H1 (cell line): ENCODE measurements at regions not wholly inside any gene's neighbourhood (a gene's known extent, or its start where the extent isn't known, plus 50 kb on each side); places are given as distances from the start of the nearest gene placed in this dataset.

Experiments used
- CTCF ChIA-PET: fragments of 300-600 bp; sonication (Branson Sonifier 250); formaldehyde crosslinking; loops from one replicate; lab custom pipeline; 2021; ENCODE audit not compliant: partially characterized antibody; lab: Charles Lee
- POLR2A ChIA-PET: fragments of 300-600 bp; sonication (Branson Sonifier 250); formaldehyde crosslinking; loops from one replicate; lab custom pipeline; 2021; ENCODE audit warnings: inconsistent platforms; ENCODE audit not compliant: partially characterized antibody; lab: Charles Lee
- DNase-seq, 2 experiments: peaks; one replicate each; pipeline versions ENCODE4 v3.0.0 to v3.0.0-alpha.2; 2010 to 2022; ENCODE audit warnings: low spot score in 2 of 2, low read depth in 1 of 2, mixed read lengths in 1 of 2
- FAIRE-seq: peaks from 2 replicates; lab custom pipeline; 2011; peaks lifted over from hg19 to GRCh38; lab: Jason Lieb, UNC
- H2AFZ ChIP-seq: 2 replicates; pipeline ENCODE4 v1.8.1; 2012; ENCODE audit warnings: low read length, inconsistent platforms
- H2AK5ac ChIP-seq: 2 replicates; pipeline ENCODE4 v1.6.1; 2013; ENCODE audit warnings: low read depth, low read length
- H2BK120ac ChIP-seq: replicated peaks from 2 replicates; pipeline ENCODE3; 2013; ENCODE audit warnings: low read depth, low read length, inconsistent platforms
- H2BK12ac ChIP-seq: 2 replicates; pipeline ENCODE4 v1.6.1; 2013; ENCODE audit warnings: low read depth, low read length
- H2BK15ac ChIP-seq: 2 replicates; pipeline ENCODE4 v1.6.1; 2013; ENCODE audit warnings: low read length
- H2BK20ac ChIP-seq: 2 replicates; pipeline ENCODE4 v1.6.1; 2013; ENCODE audit warnings: low read length
- H2BK5ac ChIP-seq: 2 replicates; pipeline ENCODE4 v1.6.1; 2013; ENCODE audit warnings: low read depth, low read length
- H3K14ac ChIP-seq: 2 replicates; pipeline ENCODE4 v1.6.1; 2013; ENCODE audit warnings: inconsistent platforms; ENCODE audit not compliant: insufficient read length
- H3K18ac ChIP-seq: 2 replicates; pipeline ENCODE4 v1.6.1; 2013; ENCODE audit warnings: low read length; ENCODE audit errors: extremely low read depth
- H3K23ac ChIP-seq: 2 replicates; pipeline ENCODE4 v1.6.1; 2013; ENCODE audit warnings: inconsistent platforms; ENCODE audit not compliant: insufficient read length
- H3K23me2 ChIP-seq: 2 replicates; pipeline ENCODE4 v1.6.1; 2013; ENCODE audit warnings: low read depth, low read length
- H3K27ac ChIP-seq: 2 replicates; pipeline ENCODE4 v1.6.1; 2011; ENCODE audit warnings: low read depth, low read length, inconsistent platforms
- H3K27me3 ChIP-seq, 4 experiments: replicated peaks in 1 of 4; 1 replicate in 1 of 4; 2 replicates in 3 of 4; pipeline versions ENCODE4 v1.6.1 to v1.8.1; 2011 to 2013; ENCODE audit warnings: low read length in 3 of 4, mild to moderate bottlenecking in 3 of 4, inconsistent platforms in 2 of 4, mixed read lengths in 2 of 4, moderate library complexity in 1 of 4; ENCODE audit not compliant: control insufficient read depth in 3 of 4, insufficient read depth in 3 of 4; ENCODE audit errors: extremely low read depth in 1 of 4
- H3K36me3 ChIP-seq, 4 experiments: 2 replicates each; pipeline versions ENCODE4 v1.6.1 to v1.8.1; 2011 to 2013; ENCODE audit warnings: mild to moderate bottlenecking in 4 of 4, low read length in 3 of 4, moderate library complexity in 2 of 4, control low read depth in 1 of 4, inconsistent platforms in 1 of 4; ENCODE audit not compliant: insufficient read depth in 4 of 4, control insufficient read depth in 2 of 4
- H3K4ac ChIP-seq: replicated peaks from 2 replicates; pipeline ENCODE3; 2013; ENCODE audit warnings: low read length, low read depth, mixed read lengths, inconsistent platforms; ENCODE audit not compliant: insufficient read length
- H3K4me1 ChIP-seq, 4 experiments: replicated peaks in 1 of 4; 1 replicate in 1 of 4; 2 replicates in 3 of 4; pipeline versions ENCODE4 v1.6.1 to v1.8.1; 2011 to 2013; ENCODE audit warnings: low read length in 3 of 4, inconsistent platforms in 2 of 4, mixed read lengths in 1 of 4; ENCODE audit not compliant: insufficient read depth in 4 of 4, control insufficient read depth in 3 of 4
- H3K4me2 ChIP-seq, 2 experiments: 2 replicates each; pipeline versions ENCODE4 v1.6.1 to v1.8.1; 2011 to 2013; ENCODE audit warnings: low read depth in 2 of 2, low read length in 2 of 2, control low read depth in 1 of 2, inconsistent platforms in 1 of 2, mild to moderate bottlenecking in 1 of 2; ENCODE audit not compliant: insufficient read depth in 1 of 2
- H3K4me3 ChIP-seq, 4 experiments: fragments of 200-600, 300-600 bp in 1 of 4; sonication (generic), shearing (Covaris generic), sonication (Bioruptor Twin) in 1 of 4; 2 replicates each; pipeline versions ENCODE4 v1.5.1 to v1.8.1; 2011 to 2016; ENCODE audit warnings: low read length in 4 of 4, low read depth in 3 of 4, control low read depth in 2 of 4, inconsistent platforms in 2 of 4, mild to moderate bottlenecking in 2 of 4, mixed read lengths in 1 of 4, moderate library complexity in 1 of 4; ENCODE audit not compliant: insufficient read depth in 2 of 4; ENCODE audit errors: extremely low read depth in 1 of 4
- H3K56ac ChIP-seq: replicated peaks from 2 replicates; pipeline ENCODE3; 2013; ENCODE audit warnings: low read depth, mild to moderate bottlenecking, mixed read lengths, low read length, inconsistent platforms; ENCODE audit not compliant: insufficient read length
- H3K79me1 ChIP-seq: 2 replicates; pipeline ENCODE4 v1.6.1; 2013; ENCODE audit warnings: low read depth, low read length, control low read depth
- H3K79me2 ChIP-seq, 2 experiments: 2 replicates each; pipeline versions ENCODE4 v1.6.1 to v1.8.1; 2012 to 2013; ENCODE audit warnings: low read length in 2 of 2, mild to moderate bottlenecking in 2 of 2, inconsistent platforms in 1 of 2; ENCODE audit not compliant: insufficient read depth in 2 of 2, control insufficient read depth in 1 of 2
- H3K9ac ChIP-seq, 4 experiments: replicated peaks in 1 of 4; 1 replicate in 1 of 4; 2 replicates in 3 of 4; pipeline versions ENCODE4 v1.6.1 to v1.8.1; 2011 to 2013; ENCODE audit warnings: low read depth in 3 of 4, low read length in 3 of 4, control low read depth in 2 of 4, mild to moderate bottlenecking in 2 of 4, moderate library complexity in 2 of 4, inconsistent platforms in 1 of 4; ENCODE audit errors: extremely low read depth in 1 of 4
- H3K9me3 ChIP-seq, 2 experiments: 2 replicates each; pipeline versions ENCODE4 v1.6.1 to v1.8.1; 2012 to 2013; ENCODE audit warnings: mild to moderate bottlenecking in 2 of 2, moderate library complexity in 2 of 2, control low read depth in 1 of 2, inconsistent platforms in 1 of 2, low read depth in 1 of 2, low read length in 1 of 2, mixed read lengths in 1 of 2; ENCODE audit not compliant: insufficient read depth in 2 of 2
- H4K20me1 ChIP-seq, 2 experiments: replicated peaks in 1 of 2; 2 replicates each; pipeline versions ENCODE3 to v1.8.1; 2011 to 2013; ENCODE audit warnings: inconsistent platforms in 2 of 2, low read length in 2 of 2, mild to moderate bottlenecking in 1 of 2; ENCODE audit not compliant: insufficient read depth in 2 of 2, control insufficient read depth in 1 of 2
- H4K5ac ChIP-seq: 2 replicates; pipeline ENCODE4 v1.6.1; 2013; ENCODE audit warnings: low read length, low read depth, mixed read lengths, inconsistent platforms; ENCODE audit not compliant: insufficient read length
- H4K8ac ChIP-seq: 2 replicates; pipeline ENCODE4 v1.8.0; 2013; ENCODE audit warnings: mild to moderate bottlenecking, moderate library complexity, low read length, inconsistent platforms; ENCODE audit not compliant: insufficient read depth; ENCODE audit errors: extremely low read depth
- H4K91ac ChIP-seq: replicated peaks from 2 replicates; pipeline ENCODE3; 2013; ENCODE audit warnings: low read length, mixed read lengths, inconsistent platforms; ENCODE audit not compliant: insufficient read length
- ATF2 ChIP-seq: IDR thresholded peaks from 2 replicates; pipeline ENCODE4 v1.6.1; 2012; ENCODE audit warnings: low read length, inconsistent platforms
- BACH1 ChIP-seq: IDR thresholded peaks from 2 replicates; pipeline ENCODE4 v1.6.1; 2012; ENCODE audit warnings: low read length, improper control_type of control experiment
- CTCF ChIP-seq, 3 experiments: IDR thresholded peaks; 1 replicate in 2 of 3; 2 replicates in 1 of 3; pipeline versions ENCODE4 v1.5.1 to v1.6.1; 2011; ENCODE audit warnings: low read length in 3 of 3, mild to moderate bottlenecking in 3 of 3, inconsistent platforms in 2 of 3, low read depth in 1 of 3, moderate library complexity in 1 of 3; ENCODE audit not compliant: insufficient read depth in 1 of 3; ENCODE audit errors: control extremely low read depth in 1 of 3
- GABPA ChIP-seq: IDR thresholded peaks from 2 replicates; pipeline ENCODE4 v1.6.1; 2011; ENCODE audit warnings: mild to moderate bottlenecking, low read length, moderate library complexity, borderline replicate concordance; ENCODE audit not compliant: insufficient read depth
- JUND ChIP-seq: IDR thresholded peaks from 2 replicates; pipeline ENCODE4 v1.6.1; 2011; ENCODE audit warnings: mild to moderate bottlenecking, improper control_type of control experiment, low read length
- MAFK ChIP-seq: IDR thresholded peaks from 2 replicates; pipeline ENCODE4 v1.6.1; 2012; ENCODE audit warnings: low read depth, mild to moderate bottlenecking, improper control_type of control experiment, low read length
- NRF1 ChIP-seq: IDR thresholded peaks from 2 replicates; pipeline ENCODE4 v1.6.1; 2011; ENCODE audit warnings: mild to moderate bottlenecking, low read depth, low read length, improper control_type of control experiment
- RFX5 ChIP-seq: IDR thresholded peaks from 2 replicates; pipeline ENCODE4 v1.6.1; 2011; ENCODE audit warnings: low read depth, low read length, improper control_type of control experiment, borderline replicate concordance
- RNF2 ChIP-seq: fragments of 200-900, 300-1000 bp; sonication (generic); IDR thresholded peaks from 2 replicates; pipeline ENCODE4 v1.7.1; 2016; ENCODE audit warnings: borderline replicate concordance, low read depth, mild to moderate bottlenecking, antibody characterized with exemption, low read length; ENCODE audit not compliant: poor library complexity, severe bottlenecking; ENCODE audit errors: missing control alignments
- SIX5 ChIP-seq: IDR thresholded peaks from 2 replicates; pipeline ENCODE4 v1.6.1; 2011; ENCODE audit warnings: mild to moderate bottlenecking, low read depth, low read length
- WGBS, 2 experiments: shearing (Covaris generic) in 1 of 2; methylation state at CpG; one replicate each; pipeline versions ENCODE4 v1.1.6 to v1.1.7; 2013 to 2015; ENCODE audit warnings: low lambda C conversion rate in 2 of 2, mixed read lengths in 2 of 2, inconsistent platforms in 1 of 2, low coverage in 1 of 2, missing lambda C conversion rate in 1 of 2; ENCODE audit not compliant: insufficient replicate concordance in 2 of 2, insufficient coverage in 1 of 2, insufficient read length in 1 of 2; ENCODE audit errors: extremely low coverage in 1 of 2, missing lambda C conversion rate in 1 of 2; 5-methylcytosine and 5-hydroxymethylcytosine counted together

DNA sequence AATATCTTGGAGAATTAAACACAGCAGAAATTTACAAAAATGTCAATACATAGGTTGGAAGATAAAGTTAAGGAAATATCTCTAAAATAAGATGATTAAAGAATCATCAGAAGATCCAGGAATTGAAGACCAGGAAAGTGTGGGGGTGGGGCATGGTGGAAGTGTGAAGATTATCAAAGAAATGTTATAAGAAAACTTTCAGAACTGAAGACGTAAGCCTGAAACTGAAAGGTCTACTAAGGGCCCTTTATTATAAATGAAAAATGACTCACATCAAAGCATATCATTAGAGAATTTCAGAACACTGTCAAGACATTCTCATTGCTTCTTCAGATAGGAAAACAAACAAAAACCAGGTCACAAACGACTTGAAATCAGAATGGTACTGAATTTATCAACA is 92.4 kb upstream of the DPT start:
- H3K4me3 ChIP-seq = no peak overlapping the region
- no peaks in the 10 kb centered on the region; a peak in 1 of 8 replicates for H3K36me3 ChIP-seq
- H3K56ac ChIP-seq = no peak overlapping the region
- no peak overlapping the region for H3K4ac ChIP-seq
- H2AFZ ChIP-seq = no peak overlapping the region
- no peak overlapping the region for H2AK5ac ChIP-seq
- no peaks in the 10 kb centered on the region; the same call in 1 of the 2 replicates for H3K23me2 ChIP-seq
- no peak for FAIRE-seq
- no peak overlapping the region for H3K4me2 ChIP-seq
- no peaks in the 10 kb centered on the region for H3K79me2 ChIP-seq
- no peaks in the 10 kb centered on the region for H4K20me1 ChIP-seq
- WGBS, 2 experiments = 75% methylated on average over 2 of the region's 2 CpGs; no CpG with 5 or more reads in 1 of the 2 experiments
- H4K91ac ChIP-seq = no peak overlapping the region
- no peak for DNase-seq
- no peaks in the 10 kb centered on the region for H3K79me1 ChIP-seq
- CTCF ChIA-PET = no interaction called here
- no peaks in the 10 kb centered on the region for H3K9me3 ChIP-seq
- H3K18ac ChIP-seq = no peak overlapping the region
- no peaks in the 10 kb centered on the region for H3K27me3 ChIP-seq
- H2BK120ac ChIP-seq = no peak overlapping the region
- no peak overlapping the region for H3K14ac ChIP-seq
- no peak overlapping the region for H2BK15ac ChIP-seq
- H4K5ac ChIP-seq = no peak overlapping the region
- no peaks in the 10 kb centered on the region for H3K4me1 ChIP-seq
- H3K9ac ChIP-seq = no peak overlapping the region
- no peak overlapping the region for H2BK12ac ChIP-seq
- no peak overlapping the region for H3K27ac ChIP-seq
- H3K23ac ChIP-seq = no peak overlapping the region
- no peak overlapping the region for H2BK20ac ChIP-seq
- no peak overlapping the region for H4K8ac ChIP-seq
- H2BK5ac ChIP-seq = no peak overlapping the region
- POLR2A ChIA-PET = no interaction called here
- TF ChIP-seq NRF1 = no peak
- TF ChIP-seq RFX5 = no peak
- no peak for TF ChIP-seq MAFK
- no peak for TF ChIP-seq CTCF (IDR thresholded peaks at IDR 0.05; ENCODE audit: control extremely low read depth in 1 of 3, insufficient read depth in 1 of 3, low read depth in 1 of 3, low read length in 3 of 3)
- TF ChIP-seq SIX5 = no peak
- no peak for TF ChIP-seq RNF2
- TF ChIP-seq BACH1 = no peak
- no peak for TF ChIP-seq GABPA
- no peak for TF ChIP-seq JUND
- no peak for TF ChIP-seq ATF2
